ENCODE measurements at regions not wholly inside any gene's neighbourhood (a gene's known extent, or its start where the extent isn't known, plus 50 kb on each side); places are given as distances from the start of the nearest gene placed in this dataset.
"Not testable (repeated sequence)": the region's sequence is repeated elsewhere in the genome, so short reads cannot be mapped to it uniquely, and the experiment has no call there.

GRCh38 chr14:106537597-106537996 is 1011.2 kb downstream of the TMEM121 start:
- not testable (repeated sequence) for DNase-seq

GRCh38 chr14:106538201-106538600 is 1011.8 kb downstream of the TMEM121 start:
- DNase-seq = no peak

GRCh38 chr14:106547735-106548434 is 1021.5 kb downstream of the TMEM121 start:
- DNase-seq = no peak

DNA sequence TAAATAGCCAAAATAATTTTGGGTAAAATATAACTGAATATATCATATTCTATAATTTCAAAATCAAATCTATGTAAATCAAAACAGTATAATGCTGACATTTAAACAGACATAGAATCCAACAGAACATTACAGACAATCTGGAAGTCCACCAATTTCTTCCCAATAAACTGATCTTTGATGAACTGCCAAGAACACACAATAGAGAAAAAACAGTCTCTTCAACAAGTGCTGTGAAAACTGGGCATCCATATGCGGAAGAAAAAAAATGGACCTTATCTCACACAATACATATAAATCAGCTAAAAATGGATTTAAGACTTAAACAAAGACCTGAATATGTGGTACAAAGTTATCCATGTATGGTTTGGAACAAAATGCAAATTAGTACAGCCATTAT is 1022.7 kb downstream of the TMEM121 start:
- no peak for DNase-seq

- no peak for DNase-seq
These were observed 1024.9 kb downstream of the TMEM121 start for GRCh38 chr14:106551265-106551664.

DNA sequence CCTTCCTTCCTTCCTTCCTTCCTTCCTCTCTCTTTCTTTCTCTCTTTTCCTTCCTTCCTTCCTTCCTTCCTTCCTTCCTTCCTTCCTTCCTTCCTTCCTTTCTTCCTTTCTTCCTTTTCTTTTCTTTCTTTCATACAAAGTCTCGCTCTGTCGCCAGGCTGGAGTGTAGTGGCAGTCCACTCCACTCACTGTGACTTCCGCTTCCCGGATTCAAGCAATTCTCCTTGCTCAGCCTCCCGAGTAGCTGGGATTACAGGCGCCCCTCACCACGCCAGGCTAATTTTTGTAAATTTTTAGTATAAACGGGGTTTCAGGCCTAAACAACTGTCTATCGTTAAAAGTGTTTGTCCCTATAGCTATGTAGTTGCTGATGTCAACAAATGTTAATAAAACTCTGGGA is 1029.8 kb downstream of the TMEM121 start:
- not testable (repeated sequence) for DNase-seq

DNA sequence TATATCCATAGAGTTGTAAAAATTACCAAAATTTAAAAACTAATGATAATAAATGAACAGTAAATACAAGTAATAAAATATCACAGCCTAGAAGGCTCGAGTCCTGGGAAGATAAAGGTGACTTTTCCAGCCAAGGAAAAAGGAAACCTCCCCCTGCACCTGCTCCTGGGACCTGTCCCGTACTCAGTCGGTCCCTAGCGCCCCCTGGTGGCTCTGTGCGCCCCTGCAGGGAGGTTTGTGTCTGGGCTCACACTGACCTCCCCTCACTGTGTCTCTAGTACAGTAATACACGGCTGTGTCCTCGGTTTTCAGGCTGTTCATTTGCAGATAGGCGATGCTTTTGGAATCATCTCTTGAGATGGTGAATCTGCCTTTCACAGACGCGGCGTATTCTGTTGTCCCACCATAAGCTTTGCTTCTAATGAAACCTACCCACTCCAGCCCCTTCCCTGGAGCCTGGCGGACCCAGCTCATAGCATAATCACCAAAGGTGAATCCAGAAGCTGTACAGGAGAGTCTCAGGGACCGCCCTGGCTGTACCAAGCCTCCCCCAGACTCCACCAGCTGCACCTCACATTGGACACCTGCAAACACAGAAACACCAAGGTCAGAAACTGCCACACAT is 1030.4 kb downstream of the TMEM121 start:
- no peak for DNase-seq

GRCh38 chr14:106562451-106562850 is 1036.1 kb downstream of the TMEM121 start:
- DNase-seq = no peak

GRCh38 chr14:106564058-106564643 is 1037.8 kb downstream of the TMEM121 start:
- no peak for DNase-seq

DNA sequence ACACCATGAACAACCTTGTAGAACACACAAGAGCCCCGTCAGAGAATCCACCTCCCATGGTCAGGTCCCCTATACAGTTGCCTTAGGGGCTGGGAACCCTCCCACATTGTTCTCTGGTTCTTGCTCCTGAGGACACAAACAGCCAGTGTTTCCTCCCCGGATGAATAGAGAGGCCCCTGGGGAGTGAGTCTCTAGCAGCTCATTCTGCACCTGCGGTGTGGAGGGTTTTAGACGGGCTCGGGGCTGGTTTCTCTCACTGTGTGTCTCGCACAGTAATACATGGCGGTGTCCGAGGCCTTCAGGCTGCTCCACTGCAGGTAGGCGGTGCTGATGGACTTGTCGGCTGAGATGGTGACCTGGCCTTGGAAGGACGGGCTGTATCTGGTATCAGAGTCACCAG is 1052.1 kb downstream of the TMEM121 start:
- DNase-seq = no peak

DNA sequence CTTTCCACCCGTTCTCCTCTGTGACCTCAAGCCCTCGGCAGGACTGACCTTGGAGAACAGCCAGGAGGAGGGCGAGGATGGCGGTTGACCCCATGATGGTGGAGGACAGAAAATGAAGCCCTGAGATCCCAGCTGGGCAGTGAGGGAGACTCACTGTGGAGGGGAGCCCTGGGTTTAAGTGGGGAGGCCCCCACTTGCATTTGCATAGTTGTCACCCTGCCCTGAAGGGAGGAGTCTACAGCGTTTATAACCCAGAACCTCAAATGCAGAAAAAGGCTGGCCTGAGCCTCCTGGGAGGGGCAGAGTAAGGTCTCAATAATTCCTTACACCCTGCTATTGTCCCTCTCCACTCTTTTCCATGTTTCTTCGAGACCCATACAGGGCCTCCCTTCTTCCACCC is 1052.7 kb downstream of the TMEM121 start:
- DNase-seq = no peak

- DNase-seq = no peak
These were observed 1059.3 kb downstream of the TMEM121 start for GRCh38 chr14:106585692-106586091.

- no peak for DNase-seq
These were observed 1059.8 kb downstream of the TMEM121 start for GRCh38 chr14:106586098-106586704.

DNA sequence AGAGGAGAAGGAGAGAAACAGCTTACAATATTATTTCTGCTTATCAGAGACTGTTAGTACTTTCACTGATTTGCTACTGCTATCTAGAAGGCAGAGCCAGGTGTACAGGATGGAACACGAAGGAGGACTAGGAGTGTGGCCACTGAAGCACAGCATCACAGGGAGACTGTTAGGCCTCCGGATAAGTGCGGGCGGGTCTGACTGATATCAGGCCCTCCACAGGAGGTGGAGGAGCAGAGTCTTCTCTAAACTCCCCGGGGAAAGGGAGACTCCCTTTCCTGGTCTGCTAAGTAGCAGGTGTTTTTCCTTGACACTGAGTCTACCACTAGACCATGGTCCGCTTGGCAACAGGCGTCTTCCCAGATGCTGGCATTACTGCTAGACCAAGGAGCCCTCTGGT is 1065.2 kb downstream of the TMEM121 start:
- not testable (repeated sequence) for DNase-seq

GRCh38 chr14:106592115-106592852 is 1065.9 kb downstream of the TMEM121 start:
- not testable (repeated sequence) for DNase-seq

GRCh38 chr14:106599209-106599608 is 1072.8 kb downstream of the TMEM121 start:
- no peak for DNase-seq

DNA sequence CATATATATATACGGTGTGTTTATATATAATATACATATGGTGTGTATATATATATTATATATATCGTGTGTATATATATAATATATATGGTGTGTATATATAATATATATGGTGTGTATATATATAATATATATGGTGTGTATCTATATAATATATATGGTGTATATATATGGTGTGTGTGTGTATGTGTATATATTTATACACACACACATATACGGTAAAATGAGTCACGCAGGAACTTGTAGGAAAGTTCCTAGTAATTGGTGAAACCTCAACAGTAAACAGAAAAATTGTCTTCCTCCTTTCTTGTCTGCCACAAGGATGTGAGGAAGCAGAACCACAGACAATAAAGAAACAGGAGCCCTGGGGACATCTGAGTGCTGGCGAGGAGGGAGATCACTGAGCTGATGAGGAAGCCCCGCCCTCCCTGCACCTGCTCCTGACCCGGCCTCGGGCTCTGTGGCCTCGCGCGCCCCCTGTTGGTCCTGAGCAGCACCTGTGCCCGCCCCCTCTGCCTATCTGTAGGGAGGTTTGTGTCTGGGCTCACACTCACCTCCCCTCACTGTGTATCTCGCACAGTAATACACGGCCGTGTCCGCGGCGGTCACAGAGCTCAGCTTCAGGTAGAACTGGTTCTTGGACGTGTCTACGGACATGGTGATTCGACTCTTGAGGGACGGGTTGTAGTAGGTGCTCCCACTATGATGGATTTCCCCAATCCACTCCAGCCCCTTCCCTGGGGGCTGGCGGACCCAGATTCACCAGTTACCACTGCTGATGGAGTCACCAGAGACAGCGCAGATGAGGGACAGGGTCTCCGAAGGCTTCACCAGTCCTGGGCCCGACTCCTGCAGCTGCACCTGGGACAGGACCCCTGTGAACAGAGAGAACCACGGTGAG is 1079.4 kb downstream of the TMEM121 start:
- DNase-seq = no peak

DNA sequence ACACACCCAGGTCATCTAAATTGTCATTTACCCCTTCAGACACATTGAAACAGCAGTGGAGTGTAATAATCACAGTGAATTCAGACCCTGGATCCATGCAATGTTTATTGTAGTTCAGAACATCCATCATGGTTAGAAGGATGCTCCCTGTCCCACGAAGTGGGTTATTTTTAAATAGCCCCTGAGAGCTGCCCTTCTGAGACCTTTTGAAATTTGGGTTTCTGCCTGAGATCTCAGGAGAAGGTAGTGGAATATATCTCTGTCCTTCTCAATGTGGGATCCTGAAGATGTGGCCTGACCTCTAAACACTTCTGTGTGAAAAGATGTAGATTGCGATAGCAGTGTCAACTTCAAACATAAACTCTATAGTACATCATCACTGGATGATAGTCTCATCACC is 1080.6 kb downstream of the TMEM121 start:
- DNase-seq = no peak

DNA sequence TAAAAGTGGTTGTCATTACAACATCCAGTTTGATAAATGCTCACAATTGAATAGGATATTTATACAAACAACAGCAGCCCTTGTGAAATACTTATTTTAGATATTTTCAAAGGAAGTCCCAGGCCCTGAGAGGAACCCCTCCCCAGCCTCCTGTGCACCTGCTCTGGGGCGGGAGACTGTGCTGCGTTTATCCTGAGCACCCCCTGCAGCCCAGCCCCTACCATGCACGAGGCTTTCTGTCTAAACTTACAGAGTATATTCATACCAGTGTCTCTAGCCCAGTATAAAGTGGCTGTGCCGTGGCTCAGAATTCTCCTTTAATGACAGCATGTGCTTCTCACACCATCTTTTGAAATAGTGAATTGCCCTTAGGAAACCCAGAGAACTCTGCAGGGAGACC is 1084.3 kb downstream of the TMEM121 start:
- DNase-seq = no peak

DNA sequence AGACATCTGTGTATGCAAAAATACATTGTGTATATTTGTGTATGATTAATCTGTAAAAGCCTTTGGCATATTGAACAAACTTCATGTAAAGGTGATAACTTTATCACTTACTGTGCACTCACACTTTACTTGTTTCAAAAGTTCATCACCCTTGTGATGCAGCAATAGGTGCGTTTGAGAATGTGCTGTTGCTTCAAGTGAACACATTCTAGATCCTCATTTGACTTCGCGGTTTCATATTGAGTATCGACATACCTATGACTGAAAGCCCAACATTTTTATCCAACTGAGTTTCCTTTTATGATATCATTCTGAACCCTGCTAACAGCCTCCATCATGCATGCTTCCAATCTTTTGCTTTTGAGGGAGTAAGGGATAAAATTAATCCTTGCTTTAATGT is 1086.9 kb downstream of the TMEM121 start:
- DNase-seq = no peak

DNA sequence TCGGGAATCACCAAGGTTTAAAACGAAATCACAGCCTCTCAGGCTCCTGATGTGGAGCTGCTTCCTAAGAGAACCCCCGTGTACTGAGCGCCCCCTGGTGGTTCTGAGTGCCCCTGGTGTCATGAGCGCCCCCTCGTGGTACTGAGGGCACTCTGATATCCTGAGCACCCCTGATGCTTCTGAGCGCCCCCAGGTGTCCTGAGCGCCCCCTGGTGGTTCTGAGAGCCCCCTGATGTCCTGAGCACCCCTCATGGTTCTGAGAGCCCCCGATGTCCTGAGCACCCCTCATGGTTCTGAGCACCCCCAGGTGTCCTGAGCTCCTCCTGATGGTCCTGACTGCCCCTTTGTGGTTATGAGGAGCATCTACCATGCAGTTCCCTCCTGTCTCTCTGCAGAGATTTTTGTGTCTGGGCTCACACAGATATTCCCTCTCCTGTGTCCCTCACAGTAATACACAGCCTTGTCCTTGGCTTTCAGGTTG is 1092.1 kb downstream of the TMEM121 start:
- not testable (repeated sequence) for DNase-seq

- DNase-seq = no peak
These were observed 1093.2 kb downstream of the TMEM121 start for GRCh38 chr14:106619606-106620005.
